Endothelial cell (in vitro differentiated cells): ENCODE measurements at regions not wholly inside any gene's neighbourhood (a gene's known extent, or its start where the extent isn't known, plus 50 kb on each side); places are given as distances from the start of the nearest gene placed in this dataset.
"Not testable (repeated sequence)": the region's sequence is repeated elsewhere in the genome, so short reads cannot be mapped to it uniquely, and the experiment has no call there.

ENCODE experiments used
- DNase-seq: peaks from one replicate; pipeline ENCODE4 v3.0.0; 2021; ENCODE audit warnings: low spot score
- H3K27ac Mint-ChIP-seq: one replicate; pipeline ENCODE4 v1.8.0; 2021; ENCODE audit warnings: mixed read lengths, inconsistent platforms; ENCODE audit not compliant: unreplicated experiment
- H3K27me3 Mint-ChIP-seq: one replicate; pipeline ENCODE4 v1.8.0; 2021; ENCODE audit warnings: mild to moderate bottlenecking, moderate library complexity, mixed read lengths, inconsistent platforms; ENCODE audit not compliant: unreplicated experiment
- H3K36me3 Mint-ChIP-seq: one replicate; pipeline ENCODE4 v1.8.0; 2021; ENCODE audit warnings: mild to moderate bottlenecking, low read depth, mixed read lengths, inconsistent platforms; ENCODE audit not compliant: unreplicated experiment
- H3K4me1 Mint-ChIP-seq: one replicate; pipeline ENCODE4 v1.8.0; 2021; ENCODE audit warnings: mild to moderate bottlenecking, mixed read lengths, inconsistent platforms; ENCODE audit not compliant: unreplicated experiment
- H3K4me3 Mint-ChIP-seq: one replicate; pipeline ENCODE4 v1.8.0; 2021; ENCODE audit warnings: mild to moderate bottlenecking, mixed read lengths, inconsistent platforms; ENCODE audit not compliant: unreplicated experiment
- H3K9me3 Mint-ChIP-seq: one replicate; pipeline ENCODE4 v1.8.0; 2021; ENCODE audit warnings: mixed read lengths, inconsistent platforms; ENCODE audit not compliant: unreplicated experiment
- CTCF ChIP-seq: fragments of 200-600 bp; sonication (generic); IDR thresholded peaks from one replicate; pipeline ENCODE4 v1.5.0; 2021; ENCODE audit warnings: antibody characterized with exemption; ENCODE audit not compliant: unreplicated experiment

GRCh38 chr3:24565053-24565452 lies 70.4 kb upstream of the THRB start:
- no peaks in the 10 kb centered on the region for H3K9me3 Mint-ChIP-seq
- no peaks in the 10 kb centered on the region for H3K4me1 Mint-ChIP-seq
- peaks cover 6% of the 10 kb centered on the region for H3K27me3 Mint-ChIP-seq
- H3K36me3 Mint-ChIP-seq: no peaks in the 10 kb centered on the region
- H3K27ac Mint-ChIP-seq: no peak overlapping the region
- DNase-seq: no peak
- no peak overlapping the region for H3K4me3 Mint-ChIP-seq
- no peak for TF ChIP-seq CTCF

GRCh38 chr3:24565656-24566055 lies 71.0 kb upstream of the THRB start:
- H3K36me3 Mint-ChIP-seq: no peaks in the 10 kb centered on the region
- no peak overlapping the region for H3K4me3 Mint-ChIP-seq
- H3K4me1 Mint-ChIP-seq: no peaks in the 10 kb centered on the region

GRCh38 chr3:24566927-24567326 lies 72.3 kb upstream of the THRB start:
- Mint-ChIP-seq H3K4me1 (no peaks in the 10 kb centered on the region), H3K27ac (no peak overlapping the region), H3K4me3 (no peak overlapping the region), H3K27me3 (peaks cover 10% of the 10 kb centered on the region), H3K36me3 (no peaks in the 10 kb centered on the region), H3K9me3 (no peaks in the 10 kb centered on the region)
- no peak for DNase-seq
- TF ChIP-seq CTCF: no peak

More at GRCh38 chr3:24565656-24566055, 71.0 kb upstream of the THRB start:
- DNase-seq: no peak
- Mint-ChIP-seq H3K27ac (peak overlapping the region; percentile 58), H3K9me3 (no peaks in the 10 kb centered on the region), H3K27me3 (peaks cover 7% of the 10 kb centered on the region)
- no peak for TF ChIP-seq CTCF

GRCh38 chr3:24572409-24572808 lies 77.8 kb upstream of the THRB start:
- H3K9me3 Mint-ChIP-seq, H3K4me1 Mint-ChIP-seq, DNase-seq, H3K27ac Mint-ChIP-seq, H3K36me3 Mint-ChIP-seq, H3K4me3 Mint-ChIP-seq: not testable (repeated sequence)
- peaks cover 10% of the 10 kb centered on the region for H3K27me3 Mint-ChIP-seq

- no peak overlapping the region for H3K4me3 Mint-ChIP-seq
- H3K27ac Mint-ChIP-seq: no peak overlapping the region
- H3K4me1 Mint-ChIP-seq: no peaks in the 10 kb centered on the region
- DNase-seq: no peak
- peaks cover 7% of the 10 kb centered on the region for H3K27me3 Mint-ChIP-seq
- no peaks in the 10 kb centered on the region for H3K9me3 Mint-ChIP-seq
- H3K36me3 Mint-ChIP-seq: no peaks in the 10 kb centered on the region
- TF ChIP-seq CTCF: no peak
Observed at GRCh38 chr3:24573576-24573975, 78.9 kb upstream of the THRB start.

- no peak overlapping the region for H3K27ac Mint-ChIP-seq
- peaks cover 4% of the 10 kb centered on the region for H3K4me1 Mint-ChIP-seq
Observed at GRCh38 chr3:24578324-24578723, 83.7 kb upstream of the THRB start.

More at GRCh38 chr3:24578324-24578723, 83.7 kb upstream of the THRB start:
- Mint-ChIP-seq H3K4me3 (no peak overlapping the region), H3K9me3 (no peaks in the 10 kb centered on the region), H3K36me3 (no peaks in the 10 kb centered on the region), H3K27me3 (no peaks in the 10 kb centered on the region)
- DNase-seq: no peak
- no peak for TF ChIP-seq CTCF
